GM23338 (cell line): ENCODE measurements at regions not wholly inside any gene's neighbourhood (a gene's known extent, or its start where the extent isn't known, plus 50 kb on each side); places are given as distances from the start of the nearest gene placed in this dataset.
A peak's percentile ranks its signal among the peaks of the same experiment; 100 is the strongest.

ENCODE experiments used
- ATAC-seq: fragments of 200-7000 bp; cut with Tn5 transposase; 3 replicates; pipeline ENCODE4 v1.9.1; 2020
- DNase-seq: peaks from one replicate; pipeline ENCODE4 v3.0.0-alpha.2; 2015; ENCODE audit warnings: low spot score
- H2AFZ ChIP-seq: fragments of 200-600 bp; sonication (generic); 2 replicates; pipeline ENCODE4 v1.8.0; 2016; ENCODE audit warnings: antibody characterized with exemption, mild to moderate bottlenecking, moderate library complexity
- H3F3A ChIP-seq: fragments of 200-600 bp; sonication (generic); replicated peaks from 2 replicates; pipeline ENCODE4 v1.8.0; 2017; ENCODE audit warnings: antibody characterized with exemption, mixed run types, low read depth
- H3K27ac ChIP-seq: fragments of 200-600 bp; sonication (generic); 2 replicates; pipeline ENCODE4 v1.6.1; 2016; ENCODE audit warnings: low read depth
- H3K27me3 ChIP-seq: fragments of 200-600 bp; sonication (generic); 2 replicates; pipeline ENCODE4 v1.8.0; 2016; ENCODE audit warnings: mild to moderate bottlenecking, mixed run types, moderate library complexity; ENCODE audit not compliant: insufficient read depth
- H3K36me3 ChIP-seq: fragments of 200-600 bp; sonication (generic); 2 replicates; pipeline ENCODE4 v1.8.0; 2016; ENCODE audit warnings: mild to moderate bottlenecking; ENCODE audit not compliant: insufficient read depth
- H3K4me1 ChIP-seq: fragments of 200-600 bp; sonication (generic); 2 replicates; pipeline ENCODE4 v1.8.0; 2016; ENCODE audit warnings: mild to moderate bottlenecking, moderate library complexity; ENCODE audit not compliant: insufficient read depth
- H3K4me2 ChIP-seq: fragments of 200-600 bp; sonication (generic); 2 replicates; pipeline ENCODE4 v1.7.1; 2017; ENCODE audit warnings: mixed run types
- H3K4me3 ChIP-seq: fragments of 200-600 bp; sonication (generic); 2 replicates; pipeline ENCODE4 v1.6.1; 2016; ENCODE audit warnings: mixed run types
- H3K79me2 ChIP-seq: fragments of 200-600 bp; sonication (generic); replicated peaks from 2 replicates; pipeline ENCODE4 v1.8.0; 2017; ENCODE audit warnings: mild to moderate bottlenecking; ENCODE audit not compliant: insufficient read depth
- H3K9me2 ChIP-seq: fragments of 200-600 bp; sonication (generic); 2 replicates; pipeline ENCODE4 v1.8.0; 2017; ENCODE audit not compliant: insufficient read depth
- H4K20me1 ChIP-seq: fragments of 200-600 bp; sonication (generic); replicated peaks from 2 replicates; pipeline ENCODE4 v1.8.0; 2017; ENCODE audit warnings: mild to moderate bottlenecking; ENCODE audit not compliant: insufficient read depth
- H3K27ac Mint-ChIP-seq: 2 replicates; pipeline ENCODE4 v1.8.0; 2020; ENCODE audit warnings: inconsistent platforms, mild to moderate bottlenecking, moderate library complexity, mixed read lengths
- H3K27me3 Mint-ChIP-seq: 3 replicates; pipeline ENCODE4 v1.8.0; 2022; ENCODE audit warnings: low read depth, mild to moderate bottlenecking, moderate library complexity, mixed read lengths, inconsistent platforms; ENCODE audit not compliant: insufficient read depth, poor library complexity
- H3K36me3 Mint-ChIP-seq: 3 replicates; pipeline ENCODE4 v1.8.0; 2021; ENCODE audit warnings: low read depth, mild to moderate bottlenecking, inconsistent platforms, moderate library complexity, mixed read lengths
- H3K4me1 Mint-ChIP-seq: 3 replicates; pipeline ENCODE4 v1.8.0; 2020; ENCODE audit warnings: mild to moderate bottlenecking, inconsistent platforms, mixed read lengths
- H3K4me3 Mint-ChIP-seq: 3 replicates; pipeline ENCODE4 v1.8.0; 2021; ENCODE audit warnings: moderate library complexity, mild to moderate bottlenecking, inconsistent platforms, mixed read lengths
- H3K9me3 Mint-ChIP-seq: 3 replicates; pipeline ENCODE4 v1.8.0; 2020; ENCODE audit warnings: moderate library complexity, mild to moderate bottlenecking, inconsistent platforms, mixed read lengths
- CTCF ChIP-seq, 2 experiments: fragments of 200-600 bp in 1 of 2; sonication (generic) in 1 of 2; conservative IDR thresholded peaks; 2 replicates each; pipeline versions ENCODE4 v1.5.1 to v1.6.1; 2016 to 2017; ENCODE audit warnings: antibody characterized with exemption in 2 of 2, low read depth in 2 of 2, mild to moderate bottlenecking in 2 of 2, moderate library complexity in 1 of 2
- ETS1 ChIP-seq: IDR thresholded peaks from 2 replicates; pipeline ENCODE4 v1.6.1; 2016; ENCODE audit warnings: antibody characterized with exemption
- EZH2 ChIP-seq: fragments of 200-600 bp; sonication (generic); IDR thresholded peaks from one replicate; pipeline ENCODE4 v1.8.0; 2017; ENCODE audit warnings: antibody characterized with exemption, mild to moderate bottlenecking, low read depth; ENCODE audit not compliant: unreplicated experiment
- JUNB ChIP-seq: IDR thresholded peaks from one replicate; pipeline ENCODE4 v1.6.1; 2016; ENCODE audit warnings: antibody characterized with exemption; ENCODE audit not compliant: unreplicated experiment
- NANOG ChIP-seq: IDR thresholded peaks from 2 replicates; pipeline ENCODE4 v1.6.1; 2016; ENCODE audit warnings: antibody characterized with exemption, borderline replicate concordance
- ZNF114 ChIP-seq: fragments of 250-450 bp; sonication (Bioruptor Pico); IDR thresholded peaks from 2 replicates; pipeline ENCODE4 v1.5.0; 2020; ENCODE audit warnings: mild to moderate bottlenecking, moderate library complexity
- TF ChIP-seq, protein P1 (sequence below): IDR thresholded peaks from one replicate; pipeline ENCODE4 v1.6.1; 2018; ENCODE audit warnings: antibody characterized with exemption; ENCODE audit not compliant: unreplicated experiment

DNA sequence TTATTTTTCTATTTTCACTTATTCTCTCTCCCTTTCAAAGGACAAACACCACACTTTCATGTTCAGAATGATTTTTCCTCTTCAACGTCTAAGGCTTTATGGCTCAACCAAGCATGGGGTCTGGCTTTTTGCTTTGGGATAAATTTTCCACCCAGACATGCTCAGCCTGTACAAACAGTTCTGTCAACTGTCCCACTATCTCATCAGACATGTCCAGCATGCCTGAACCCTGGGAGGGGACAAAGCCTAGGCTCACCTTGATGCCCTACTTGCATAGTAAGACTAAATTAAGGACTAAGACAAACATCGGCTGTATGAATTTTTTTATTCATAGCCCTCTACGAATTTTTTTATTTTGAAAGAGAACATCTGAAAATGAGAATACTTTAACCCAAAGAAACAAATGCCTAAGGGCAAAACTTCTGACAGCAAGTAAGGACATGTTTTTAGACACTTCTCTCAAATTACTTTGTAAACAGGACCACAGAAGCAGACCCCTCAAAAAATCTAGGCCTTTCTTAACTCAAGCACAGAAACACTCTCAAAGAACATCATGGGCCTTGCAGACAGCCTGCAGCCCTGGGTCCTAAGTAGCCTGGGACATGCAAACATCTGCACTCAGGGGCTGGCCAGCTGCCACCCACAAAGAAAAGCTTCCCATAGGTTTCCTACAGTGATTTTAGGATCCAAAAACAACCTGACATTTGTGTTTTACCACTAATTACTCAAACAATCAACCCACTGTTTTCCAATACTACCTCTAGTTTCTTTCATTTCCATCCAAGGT, 72.3 kb upstream of the PALMD start (continued):
- TF ChIP-seq, protein P1, sequence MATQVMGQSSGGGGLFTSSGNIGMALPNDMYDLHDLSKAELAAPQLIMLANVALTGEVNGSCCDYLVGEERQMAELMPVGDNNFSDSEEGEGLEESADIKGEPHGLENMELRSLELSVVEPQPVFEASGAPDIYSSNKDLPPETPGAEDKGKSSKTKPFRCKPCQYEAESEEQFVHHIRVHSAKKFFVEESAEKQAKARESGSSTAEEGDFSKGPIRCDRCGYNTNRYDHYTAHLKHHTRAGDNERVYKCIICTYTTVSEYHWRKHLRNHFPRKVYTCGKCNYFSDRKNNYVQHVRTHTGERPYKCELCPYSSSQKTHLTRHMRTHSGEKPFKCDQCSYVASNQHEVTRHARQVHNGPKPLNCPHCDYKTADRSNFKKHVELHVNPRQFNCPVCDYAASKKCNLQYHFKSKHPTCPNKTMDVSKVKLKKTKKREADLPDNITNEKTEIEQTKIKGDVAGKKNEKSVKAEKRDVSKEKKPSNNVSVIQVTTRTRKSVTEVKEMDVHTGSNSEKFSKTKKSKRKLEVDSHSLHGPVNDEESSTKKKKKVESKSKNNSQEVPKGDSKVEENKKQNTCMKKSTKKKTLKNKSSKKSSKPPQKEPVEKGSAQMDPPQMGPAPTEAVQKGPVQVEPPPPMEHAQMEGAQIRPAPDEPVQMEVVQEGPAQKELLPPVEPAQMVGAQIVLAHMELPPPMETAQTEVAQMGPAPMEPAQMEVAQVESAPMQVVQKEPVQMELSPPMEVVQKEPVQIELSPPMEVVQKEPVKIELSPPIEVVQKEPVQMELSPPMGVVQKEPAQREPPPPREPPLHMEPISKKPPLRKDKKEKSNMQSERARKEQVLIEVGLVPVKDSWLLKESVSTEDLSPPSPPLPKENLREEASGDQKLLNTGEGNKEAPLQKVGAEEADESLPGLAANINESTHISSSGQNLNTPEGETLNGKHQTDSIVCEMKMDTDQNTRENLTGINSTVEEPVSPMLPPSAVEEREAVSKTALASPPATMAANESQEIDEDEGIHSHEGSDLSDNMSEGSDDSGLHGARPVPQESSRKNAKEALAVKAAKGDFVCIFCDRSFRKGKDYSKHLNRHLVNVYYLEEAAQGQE: no peak

GRCh38 chr1:99577313-99577712, 68.6 kb upstream of the PALMD start:
- H3K36me3 ChIP-seq: no peaks in the 10 kb centered on the region
- Mint-ChIP-seq H3K27ac (no peak overlapping the region), H3K36me3 (no peaks in the 10 kb centered on the region), H3K4me1 (peaks cover 8% of the 10 kb centered on the region; the same call in 2 of the 3 replicates), H3K9me3 (no peaks in the 10 kb centered on the region), H3K27me3 (peaks cover 2% of the 10 kb centered on the region), H3K4me3 (no peak overlapping the region)
- no peak overlapping the region for H3K4me2 ChIP-seq
- ATAC-seq (no peak), DNase-seq (no peak)
- no peaks in the 10 kb centered on the region for H4K20me1 ChIP-seq
- peaks cover 5% of the 10 kb centered on the region; the same call in 1 of the 2 replicates for H3K4me1 ChIP-seq
- no peaks in the 10 kb centered on the region for H3K9me2 ChIP-seq
- H3K27ac ChIP-seq: no peak overlapping the region
- peak overlapping the region; percentile 77 for H2AFZ ChIP-seq
- H3F3A ChIP-seq: no peaks in the 10 kb centered on the region
- H3K4me3 ChIP-seq: no peak overlapping the region
- H3K79me2 ChIP-seq: no peaks in the 10 kb centered on the region
- no peaks in the 10 kb centered on the region for H3K27me3 ChIP-seq
- TF ChIP-seq EZH2: no peak
- no peak for TF ChIP-seq ZNF114 (CRISPR knock-in tag)
- TF ChIP-seq JUNB: no peak
- no peak for TF ChIP-seq CTCF (conservative IDR thresholded peaks at IDR 0.05; ENCODE audit: low read depth in 2 of 2)
- TF ChIP-seq, protein P1: no peak
- no peak for TF ChIP-seq ETS1
- no peak for TF ChIP-seq NANOG
